A549 (cell line): ENCODE measurements at regions not wholly inside any gene's neighbourhood (a gene's known extent, or its start where the extent isn't known, plus 50 kb on each side); places are given as distances from the start of the nearest gene placed in this dataset.

ENCODE experiments used
- EP300 ChIP-seq, 2 experiments: fragments of >200 bp; sonication (Bioruptor Twin); formaldehyde crosslinking; IDR thresholded peaks; 2 replicates in 1 of 2; 3 replicates in 1 of 2; pipeline ENCODE4 v1.6.1; 2016 to 2017
- NR3C1 ChIP-seq: fragments of >200 bp; sonication (Bioruptor Twin); formaldehyde crosslinking; IDR thresholded peaks from 3 replicates; pipeline ENCODE4 v1.6.1; 2017
- POLR2A ChIP-seq: IDR thresholded peaks from 2 replicates; pipeline ENCODE4 v1.6.1; 2012; ENCODE audit warnings: mild to moderate bottlenecking, low read length
- RFX5 ChIP-seq: fragments of 450-650 bp; IDR thresholded peaks from 2 replicates; pipeline ENCODE4 v1.7.1; 2014; ENCODE audit warnings: antibody characterized with exemption, mild to moderate bottlenecking, moderate library complexity
- SMC3 ChIP-seq: fragments of >200 bp; sonication (Bioruptor Twin); formaldehyde crosslinking; IDR thresholded peaks from 3 replicates; pipeline ENCODE4 v1.6.1; 2018; ENCODE audit warnings: inconsistent platforms
- TF ChIP-seq, protein P1 (sequence below): fragments of >200 bp; sonication (Bioruptor Twin); formaldehyde crosslinking; IDR thresholded peaks from 3 replicates; pipeline ENCODE4 v1.5.1; 2016
- TF ChIP-seq, protein P2 (sequence below): fragments of >200 bp; sonication (Bioruptor Twin); formaldehyde crosslinking; IDR thresholded peaks from 2 replicates; pipeline ENCODE4 v1.6.1; 2016

DNA sequence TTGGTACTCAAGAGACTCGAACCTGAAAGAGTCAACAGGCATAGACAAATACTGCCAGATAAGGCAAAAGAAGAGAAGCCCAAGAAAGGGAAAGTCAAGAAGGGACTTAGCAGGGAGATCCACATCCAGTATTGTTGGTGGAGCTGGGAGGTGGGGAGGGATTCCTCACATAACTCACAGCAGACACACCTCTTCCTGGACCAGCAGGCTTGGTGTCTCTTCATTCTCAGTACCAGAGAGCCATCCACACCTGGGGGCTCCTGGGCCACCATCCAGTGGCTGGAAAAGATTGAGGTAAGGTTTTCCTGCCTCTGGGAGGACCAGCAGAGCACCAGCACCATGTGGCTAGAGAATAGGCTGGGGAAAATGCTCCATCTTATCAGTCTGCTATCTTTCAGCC is 161.6 kb upstream of the SESN3 start:
- TF ChIP-seq EP300 (IDR thresholded peaks at IDR 0.05): no peak
- TF ChIP-seq, protein P1, sequence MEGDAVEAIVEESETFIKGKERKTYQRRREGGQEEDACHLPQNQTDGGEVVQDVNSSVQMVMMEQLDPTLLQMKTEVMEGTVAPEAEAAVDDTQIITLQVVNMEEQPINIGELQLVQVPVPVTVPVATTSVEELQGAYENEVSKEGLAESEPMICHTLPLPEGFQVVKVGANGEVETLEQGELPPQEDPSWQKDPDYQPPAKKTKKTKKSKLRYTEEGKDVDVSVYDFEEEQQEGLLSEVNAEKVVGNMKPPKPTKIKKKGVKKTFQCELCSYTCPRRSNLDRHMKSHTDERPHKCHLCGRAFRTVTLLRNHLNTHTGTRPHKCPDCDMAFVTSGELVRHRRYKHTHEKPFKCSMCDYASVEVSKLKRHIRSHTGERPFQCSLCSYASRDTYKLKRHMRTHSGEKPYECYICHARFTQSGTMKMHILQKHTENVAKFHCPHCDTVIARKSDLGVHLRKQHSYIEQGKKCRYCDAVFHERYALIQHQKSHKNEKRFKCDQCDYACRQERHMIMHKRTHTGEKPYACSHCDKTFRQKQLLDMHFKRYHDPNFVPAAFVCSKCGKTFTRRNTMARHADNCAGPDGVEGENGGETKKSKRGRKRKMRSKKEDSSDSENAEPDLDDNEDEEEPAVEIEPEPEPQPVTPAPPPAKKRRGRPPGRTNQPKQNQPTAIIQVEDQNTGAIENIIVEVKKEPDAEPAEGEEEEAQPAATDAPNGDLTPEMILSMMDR: no peak
- TF ChIP-seq SMC3: no peak
- TF ChIP-seq POLR2A: no peak
- TF ChIP-seq, protein P2, sequence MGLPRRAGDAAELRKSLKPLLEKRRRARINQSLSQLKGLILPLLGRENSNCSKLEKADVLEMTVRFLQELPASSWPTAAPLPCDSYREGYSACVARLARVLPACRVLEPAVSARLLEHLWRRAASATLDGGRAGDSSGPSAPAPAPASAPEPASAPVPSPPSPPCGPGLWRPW: no peak
- TF ChIP-seq NR3C1: no peak
- no peak for TF ChIP-seq RFX5
